BE2C (cell line): ENCODE measurements at regions not wholly inside any gene's neighbourhood (a gene's known extent, or its start where the extent isn't known, plus 50 kb on each side); places are given as distances from the start of the nearest gene placed in this dataset.
"Not testable (repeated sequence)": the region's sequence is repeated elsewhere in the genome, so short reads cannot be mapped to it uniquely, and the experiment has no call there.

Experiments
- DNase-seq: peaks from one replicate; pipeline ENCODE4 v3.0.0-alpha.2; 2020
- H3K27me3 ChIP-seq: fragments of 250-450 bp; sonication (Bioruptor Pico); 2 replicates; pipeline ENCODE4 v1.5.1; 2020; ENCODE audit warnings: mild to moderate bottlenecking
- H3K36me3 ChIP-seq: fragments of 250-450 bp; sonication (Bioruptor Pico); 2 replicates; pipeline ENCODE4 v1.5.1; 2020; ENCODE audit warnings: mild to moderate bottlenecking
- H3K4me1 ChIP-seq: fragments of 250-450 bp; sonication (Bioruptor Pico); 2 replicates; pipeline ENCODE4 v1.5.1; 2020
- H3K4me3 ChIP-seq: 2 replicates; pipeline ENCODE4 v1.5.1; 2011; ENCODE audit warnings: low read depth, low read length
- H3K9me3 ChIP-seq: fragments of 250-450 bp; sonication (Bioruptor Pico); 2 replicates; pipeline ENCODE4 v1.5.1; 2020
- TF ChIP-seq, protein P1 (sequence below): IDR thresholded peaks from 2 replicates; pipeline ENCODE4 v1.5.1; 2012; ENCODE audit warnings: mild to moderate bottlenecking, low read depth, low read length

DNA sequence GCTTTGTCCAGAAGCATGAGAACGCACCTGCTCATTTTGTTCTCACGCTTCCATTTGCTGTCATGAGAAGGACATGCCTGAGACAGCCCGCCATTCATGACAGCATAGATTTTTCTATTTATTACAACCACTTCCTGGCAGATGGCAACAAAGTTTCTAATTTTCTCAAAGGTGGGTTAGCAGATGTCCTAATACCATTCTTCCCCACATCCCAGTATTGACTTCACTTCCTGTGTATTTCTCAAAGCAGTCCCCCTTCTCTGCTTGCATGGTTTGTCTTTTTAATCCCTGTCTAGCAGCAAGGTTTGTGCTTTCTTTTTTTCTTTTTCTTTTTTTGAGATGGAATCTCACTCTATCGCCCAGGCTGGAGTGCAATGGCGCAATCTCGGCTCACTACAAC is 94.3 kb downstream of the ISX start:
- no peaks in the 10 kb centered on the region for H3K9me3 ChIP-seq
- no peaks in the 10 kb centered on the region for H3K27me3 ChIP-seq
- H3K36me3 ChIP-seq: no peaks in the 10 kb centered on the region
- no peak for DNase-seq
- TF ChIP-seq, protein P1, sequence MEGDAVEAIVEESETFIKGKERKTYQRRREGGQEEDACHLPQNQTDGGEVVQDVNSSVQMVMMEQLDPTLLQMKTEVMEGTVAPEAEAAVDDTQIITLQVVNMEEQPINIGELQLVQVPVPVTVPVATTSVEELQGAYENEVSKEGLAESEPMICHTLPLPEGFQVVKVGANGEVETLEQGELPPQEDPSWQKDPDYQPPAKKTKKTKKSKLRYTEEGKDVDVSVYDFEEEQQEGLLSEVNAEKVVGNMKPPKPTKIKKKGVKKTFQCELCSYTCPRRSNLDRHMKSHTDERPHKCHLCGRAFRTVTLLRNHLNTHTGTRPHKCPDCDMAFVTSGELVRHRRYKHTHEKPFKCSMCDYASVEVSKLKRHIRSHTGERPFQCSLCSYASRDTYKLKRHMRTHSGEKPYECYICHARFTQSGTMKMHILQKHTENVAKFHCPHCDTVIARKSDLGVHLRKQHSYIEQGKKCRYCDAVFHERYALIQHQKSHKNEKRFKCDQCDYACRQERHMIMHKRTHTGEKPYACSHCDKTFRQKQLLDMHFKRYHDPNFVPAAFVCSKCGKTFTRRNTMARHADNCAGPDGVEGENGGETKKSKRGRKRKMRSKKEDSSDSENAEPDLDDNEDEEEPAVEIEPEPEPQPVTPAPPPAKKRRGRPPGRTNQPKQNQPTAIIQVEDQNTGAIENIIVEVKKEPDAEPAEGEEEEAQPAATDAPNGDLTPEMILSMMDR: no peak
- H3K4me1 ChIP-seq: no peaks in the 10 kb centered on the region
- no peak overlapping the region for H3K4me3 ChIP-seq

DNA sequence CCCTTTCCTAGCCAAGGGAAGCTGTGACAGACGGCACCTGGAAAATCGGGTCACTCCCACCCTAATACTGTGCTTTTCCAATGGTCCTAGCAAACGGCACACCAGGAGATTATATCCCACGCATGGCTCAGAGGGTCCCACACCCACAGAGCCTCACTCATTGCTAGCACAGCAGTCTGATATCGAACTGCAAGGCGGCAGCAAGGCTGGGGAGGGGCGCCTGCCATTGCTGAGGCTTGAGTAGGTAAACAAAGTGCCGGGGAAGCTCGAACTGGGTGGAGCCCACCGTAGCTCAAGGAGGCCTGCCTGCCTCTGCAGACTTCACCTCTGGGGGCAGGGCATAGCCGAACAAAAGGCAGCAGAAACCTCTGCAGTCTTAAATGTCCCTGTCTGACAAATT is 91.4 kb upstream of the HMGXB4 start:
- not testable (repeated sequence) for DNase-seq, H3K36me3 ChIP-seq, H3K4me3 ChIP-seq, H3K4me1 ChIP-seq, H3K27me3 ChIP-seq, H3K9me3 ChIP-seq

DNA sequence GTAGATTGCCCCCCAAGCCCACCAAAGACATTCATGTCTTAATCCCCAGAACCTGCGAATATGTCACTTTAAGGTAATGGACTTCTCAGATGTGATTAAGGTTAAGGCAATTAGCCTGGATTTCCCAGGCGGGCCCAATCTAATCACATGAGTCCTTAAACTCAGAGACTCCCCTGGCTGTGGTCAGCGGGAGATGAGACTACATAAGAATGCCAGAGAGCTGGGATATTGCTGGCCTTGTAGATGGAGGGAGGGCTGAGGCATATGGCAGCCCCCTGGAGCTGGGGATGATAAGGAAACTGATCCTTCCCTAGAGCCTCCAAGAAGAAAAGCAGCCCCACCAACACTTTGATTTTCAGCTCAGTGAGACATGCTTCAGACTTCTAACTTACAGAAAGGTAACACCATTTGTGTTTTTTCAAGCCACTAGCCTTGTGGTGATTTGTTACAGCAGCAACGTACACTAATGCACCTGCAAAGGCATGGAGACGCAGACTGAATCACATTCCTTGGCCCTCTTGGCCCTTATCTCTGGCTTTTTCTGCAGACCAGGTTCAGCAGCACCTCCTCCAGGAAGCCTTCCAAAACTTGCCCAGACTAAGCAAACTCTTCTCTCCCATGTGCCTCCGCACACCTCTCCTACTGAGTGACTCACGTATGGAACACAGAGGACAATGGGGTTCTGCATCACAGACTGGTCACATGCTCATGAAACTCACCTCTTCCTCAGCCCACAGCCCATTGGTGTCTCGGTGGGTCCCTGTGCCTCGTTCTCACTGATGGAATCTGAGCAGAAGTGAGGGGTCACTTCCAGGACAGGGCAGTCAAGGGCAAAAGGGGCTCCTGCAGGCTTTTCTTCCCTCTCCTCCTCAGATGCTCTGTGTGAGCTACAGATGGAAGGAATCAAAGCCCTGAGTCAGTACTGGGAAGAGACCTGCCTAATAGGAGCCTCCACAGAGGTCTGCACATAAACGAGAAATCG is 86.3 kb upstream of the HMGXB4 start:
- no peak for DNase-seq
- peaks cover 15% of the 10 kb centered on the region for H3K4me1 ChIP-seq
- H3K4me3 ChIP-seq: no peak overlapping the region
- H3K9me3 ChIP-seq: no peaks in the 10 kb centered on the region
- TF ChIP-seq, protein P1: no peak
- no peaks in the 10 kb centered on the region for H3K36me3 ChIP-seq
- H3K27me3 ChIP-seq: no peaks in the 10 kb centered on the region

DNA sequence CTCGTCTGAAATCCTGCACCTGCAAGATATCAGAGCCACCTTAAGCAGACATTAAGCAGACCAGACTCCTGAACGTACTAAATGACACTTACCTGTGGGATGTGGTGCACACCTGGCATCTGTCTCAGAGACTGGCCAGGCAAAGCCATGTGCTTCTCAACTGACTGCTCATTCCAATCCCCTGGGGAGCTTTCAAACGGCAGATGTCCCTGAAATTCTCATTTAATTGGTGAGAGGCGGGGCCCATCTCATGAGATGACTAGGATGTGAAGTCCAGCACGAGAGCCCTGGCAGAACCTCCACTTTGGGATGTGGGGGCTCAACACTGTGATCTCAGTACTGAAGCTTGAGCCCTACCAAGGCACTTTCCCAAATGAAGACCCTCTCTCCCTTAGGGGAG is 84.9 kb upstream of the HMGXB4 start:
- peak; percentile 71 for DNase-seq
- Histone ChIP-seq H3K4me3 (no peak overlapping the region), H3K4me1 (peaks cover 15% of the 10 kb centered on the region), H3K27me3 (no peaks in the 10 kb centered on the region), H3K36me3 (no peaks in the 10 kb centered on the region), H3K9me3 (no peaks in the 10 kb centered on the region)
- TF ChIP-seq, protein P1: no peak

DNA sequence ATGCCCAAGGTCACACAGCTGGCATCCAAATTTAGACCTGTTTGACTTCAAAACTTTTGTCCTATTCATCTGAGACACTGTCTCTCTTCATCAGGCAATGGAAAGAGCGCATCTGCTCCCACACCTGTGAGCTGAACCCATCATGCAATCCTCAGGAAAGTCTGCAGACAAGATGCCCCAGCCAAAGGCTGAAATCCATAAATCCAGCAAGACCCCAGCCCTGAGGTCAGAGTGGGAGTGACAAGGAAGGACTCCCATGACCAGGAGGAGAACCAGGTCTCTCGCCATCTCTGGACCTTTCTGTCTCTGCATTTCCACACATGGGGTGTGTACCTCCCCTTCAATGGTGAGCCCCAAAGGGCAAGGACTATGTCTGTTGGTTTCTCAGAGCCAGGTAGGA is 83.6 kb upstream of the HMGXB4 start:
- H3K4me1 ChIP-seq: peaks cover 15% of the 10 kb centered on the region
- no peak for DNase-seq
- TF ChIP-seq, protein P1: no peak
- no peaks in the 10 kb centered on the region for H3K36me3 ChIP-seq
- H3K9me3 ChIP-seq: no peaks in the 10 kb centered on the region
- no peak overlapping the region for H3K4me3 ChIP-seq
- no peaks in the 10 kb centered on the region for H3K27me3 ChIP-seq

DNA sequence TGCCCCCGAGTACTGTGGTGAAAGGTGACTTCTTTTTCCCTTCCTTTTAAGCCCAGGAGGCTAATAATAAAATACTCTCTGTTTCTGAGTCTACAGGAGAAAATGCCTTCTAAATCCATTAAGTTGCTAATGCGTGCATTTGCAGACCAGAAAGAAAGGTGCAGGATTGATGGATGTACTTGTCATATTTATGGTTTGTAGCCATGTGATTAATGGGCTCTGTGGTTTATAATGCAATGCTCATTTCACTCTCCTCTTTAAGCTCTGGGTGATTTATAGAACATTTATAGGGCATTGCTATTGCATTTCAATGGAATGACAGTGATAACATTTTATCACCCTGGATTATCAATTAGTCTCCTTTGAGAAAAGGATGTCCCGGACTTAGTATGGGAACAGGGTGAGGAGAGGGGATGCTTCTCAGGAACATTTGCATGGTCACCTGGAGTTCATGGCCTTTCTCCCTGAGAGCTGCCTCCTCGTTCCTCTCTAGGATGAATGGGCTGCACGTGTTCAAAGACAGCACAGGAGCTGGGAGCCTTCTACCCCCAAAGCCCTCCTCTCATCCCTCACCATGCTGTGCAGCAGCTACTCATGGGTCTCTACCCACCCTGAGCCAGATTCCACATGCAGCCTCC is 82.8 kb upstream of the HMGXB4 start:
- DNase-seq: no peak
- Histone ChIP-seq H3K4me3 (no peak overlapping the region), H3K27me3 (no peaks in the 10 kb centered on the region), H3K9me3 (no peaks in the 10 kb centered on the region), H3K4me1 (peaks cover 15% of the 10 kb centered on the region), H3K36me3 (no peaks in the 10 kb centered on the region)
- TF ChIP-seq, protein P1: no peak
